GM23248 (cell line): ENCODE measurements at regions not wholly inside any gene's neighbourhood (a gene's known extent, or its start where the extent isn't known, plus 50 kb on each side); places are given as distances from the start of the nearest gene placed in this dataset.

ENCODE experiments used
- DNase-seq: peaks from one replicate; pipeline ENCODE4 v3.0.0-alpha.2; 2015
- H2AFZ ChIP-seq: fragments of 200-600 bp; sonication (generic); 2 replicates; pipeline ENCODE4 v1.6.1; 2016; ENCODE audit warnings: antibody characterized with exemption
- H3F3A ChIP-seq: fragments of 200-600 bp; sonication (generic); 2 replicates; pipeline ENCODE4 v1.6.1; 2016; ENCODE audit warnings: mild to moderate bottlenecking, antibody characterized with exemption, mixed run types; ENCODE audit not compliant: insufficient read depth
- H3K27ac ChIP-seq: fragments of 200-600 bp; sonication (generic); 2 replicates; pipeline ENCODE4 v1.5.1; 2016; ENCODE audit warnings: mild to moderate bottlenecking
- H3K27me3 ChIP-seq: fragments of 200-600 bp; sonication (generic); replicated peaks from 2 replicates; pipeline ENCODE4 v1.6.1; 2016; ENCODE audit warnings: mild to moderate bottlenecking; ENCODE audit not compliant: insufficient read depth
- H3K36me3 ChIP-seq: fragments of 200-600 bp; sonication (generic); 2 replicates; pipeline ENCODE4 v1.6.1; 2016; ENCODE audit warnings: low read depth, mild to moderate bottlenecking
- H3K4me1 ChIP-seq: fragments of 200-600 bp; sonication (generic); 2 replicates; pipeline ENCODE4 v1.6.1; 2016; ENCODE audit warnings: mild to moderate bottlenecking; ENCODE audit not compliant: insufficient read depth
- H3K4me2 ChIP-seq: fragments of 200-600 bp; sonication (generic); one replicate; pipeline ENCODE4 v1.6.1; 2016; ENCODE audit warnings: mild to moderate bottlenecking; ENCODE audit not compliant: unreplicated experiment
- H3K4me3 ChIP-seq: fragments of 200-600 bp; sonication (generic); 2 replicates; pipeline ENCODE4 v1.5.1; 2016; ENCODE audit warnings: mild to moderate bottlenecking
- H3K79me2 ChIP-seq: fragments of 200-600 bp; sonication (generic); 2 replicates; pipeline ENCODE4 v1.6.1; 2016; ENCODE audit warnings: mild to moderate bottlenecking; ENCODE audit not compliant: insufficient read depth
- H3K9ac ChIP-seq: fragments of 200-600 bp; sonication (generic); 2 replicates; pipeline ENCODE4 v1.6.1; 2016; ENCODE audit warnings: mild to moderate bottlenecking
- H3K9me2 ChIP-seq: fragments of 200-600 bp; sonication (generic); 2 replicates; pipeline ENCODE4 v1.6.1; 2016; ENCODE audit warnings: mixed run types, mild to moderate bottlenecking, moderate library complexity; ENCODE audit not compliant: insufficient read depth
- H3K9me3 ChIP-seq: fragments of 200-600 bp; sonication (generic); one replicate; pipeline ENCODE4 v1.6.1; 2017; ENCODE audit warnings: low read depth
- H4K20me1 ChIP-seq: fragments of 200-600 bp; sonication (generic); 2 replicates; pipeline ENCODE4 v1.6.0; 2016; ENCODE audit not compliant: insufficient read depth
- EZH2 ChIP-seq: fragments of 200-600 bp; sonication (generic); IDR thresholded peaks from 2 replicates; pipeline ENCODE4 v1.6.1; 2018; ENCODE audit warnings: antibody characterized with exemption, mild to moderate bottlenecking; ENCODE audit not compliant: insufficient read depth, poor library complexity, severe bottlenecking
- EZH2phosphoT487 ChIP-seq: fragments of 200-600 bp; sonication (generic); IDR thresholded peaks from 2 replicates; pipeline ENCODE4 v1.6.1; 2018; ENCODE audit warnings: antibody characterized with exemption, moderate library complexity, mild to moderate bottlenecking, low read depth; ENCODE audit not compliant: insufficient read depth
- WGBS, 2 experiments: methylation state at CpG; one replicate each; pipeline ENCODE4 v1.1.6; 2015 to 2017; ENCODE audit warnings: low lambda C conversion rate in 2 of 2, low coverage in 1 of 2; ENCODE audit errors: missing lambda C conversion rate in 2 of 2; 5-methylcytosine and 5-hydroxymethylcytosine counted together
- in situ Hi-C: fragments of 300-500 bp; cut with MboI; formaldehyde crosslinking; loops from 2 replicates; pipeline ENCODE4 v1.15.0; 2020

DNA sequence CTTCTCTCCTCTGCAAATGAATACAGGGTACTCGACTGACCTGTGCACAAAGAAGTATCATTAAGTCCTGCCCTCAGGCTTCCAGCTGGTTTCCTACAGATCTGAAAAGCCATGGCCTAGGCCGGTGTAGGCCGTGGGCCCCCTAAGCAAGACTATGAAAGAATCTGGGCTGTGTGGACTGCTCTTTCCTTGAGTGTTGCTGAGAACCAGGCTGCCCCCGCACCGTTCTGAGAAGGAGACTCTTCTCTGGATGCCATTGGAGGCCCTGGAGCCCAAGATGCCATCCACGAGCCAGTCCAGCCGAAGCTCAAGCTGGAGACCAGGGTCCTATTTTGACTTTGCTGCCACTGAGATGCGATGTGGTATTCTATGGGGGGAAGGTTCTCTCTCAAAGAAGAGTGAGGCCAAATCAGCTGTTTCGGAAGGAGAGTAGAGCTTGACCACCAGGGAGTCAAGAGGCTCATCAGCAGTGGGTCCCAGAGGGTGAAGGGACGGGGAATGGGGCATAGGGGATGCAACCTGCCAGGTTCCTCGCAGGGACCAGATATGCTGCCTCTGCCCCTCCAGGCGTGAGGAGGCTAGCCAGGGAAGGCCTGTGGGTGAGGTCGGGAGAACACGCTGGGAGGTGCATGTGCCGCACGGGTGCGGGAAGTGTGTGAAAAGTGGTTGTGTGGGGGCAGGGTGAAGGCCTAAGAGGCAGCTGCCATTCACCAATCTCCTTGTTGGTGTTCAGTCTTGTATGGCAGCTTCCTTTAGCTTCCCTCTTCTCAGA, 96.4 kb upstream of the B3GAT1 start:
- DNase-seq: no peak
- Histone ChIP-seq H3K9me2 (no peaks in the 10 kb centered on the region), H3K4me1 (no peaks in the 10 kb centered on the region), H2AFZ (no peak overlapping the region), H3K27ac (no peak overlapping the region), H3K9ac (no peak overlapping the region), H3K79me2 (no peaks in the 10 kb centered on the region), H3K27me3 (no peaks in the 10 kb centered on the region), H3K9me3 (no peaks in the 10 kb centered on the region), H3F3A (no peaks in the 10 kb centered on the region), H3K36me3 (no peaks in the 10 kb centered on the region), H3K4me3 (no peak overlapping the region), H4K20me1 (no peaks in the 10 kb centered on the region), H3K4me2 (no peak overlapping the region)
- 28 to 29% methylated on average over 17 of the region's 17 CpGs for WGBS, 2 experiments
- TF ChIP-seq EZH2phosphoT487: no peak
- no peak for TF ChIP-seq EZH2
- in situ Hi-C loops: no loop called here

DNA sequence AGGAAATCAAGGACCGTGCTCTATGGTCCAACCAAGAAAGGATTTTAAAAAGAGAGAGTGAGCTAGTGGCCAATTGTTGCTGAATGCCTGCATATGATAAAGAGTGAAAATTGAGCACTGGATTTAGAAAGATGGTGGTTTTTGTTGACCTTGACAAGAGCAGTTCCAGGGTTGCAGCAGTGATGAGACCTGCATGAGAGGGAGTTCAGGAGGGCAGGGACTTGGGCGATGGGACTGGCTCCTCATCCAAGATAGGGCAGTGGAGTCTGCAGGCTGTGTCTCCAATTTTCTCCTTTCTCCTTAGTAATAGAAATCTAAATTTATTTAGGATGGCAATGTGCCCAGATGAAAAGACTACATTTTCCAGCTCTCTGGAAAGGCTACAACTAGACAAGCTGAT, 94.0 kb upstream of the B3GAT1 start:
- Histone ChIP-seq H2AFZ (no peak overlapping the region), H3K4me2 (no peak overlapping the region), H4K20me1 (no peaks in the 10 kb centered on the region), H3K36me3 (no peaks in the 10 kb centered on the region), H3K4me3 (no peak overlapping the region), H3K4me1 (no peaks in the 10 kb centered on the region), H3K27ac (no peak overlapping the region), H3K27me3 (no peaks in the 10 kb centered on the region), H3K9ac (no peak overlapping the region), H3K9me2 (no peaks in the 10 kb centered on the region), H3K79me2 (no peaks in the 10 kb centered on the region), H3K9me3 (no peaks in the 10 kb centered on the region), H3F3A (no peaks in the 10 kb centered on the region)
- WGBS, 2 experiments: 4 to 20% methylated on average over 2 of the region's 2 CpGs
- no peak for DNase-seq
- TF ChIP-seq EZH2phosphoT487 (no peak), EZH2 (no peak)
- in situ Hi-C loops: no loop called here

DNA sequence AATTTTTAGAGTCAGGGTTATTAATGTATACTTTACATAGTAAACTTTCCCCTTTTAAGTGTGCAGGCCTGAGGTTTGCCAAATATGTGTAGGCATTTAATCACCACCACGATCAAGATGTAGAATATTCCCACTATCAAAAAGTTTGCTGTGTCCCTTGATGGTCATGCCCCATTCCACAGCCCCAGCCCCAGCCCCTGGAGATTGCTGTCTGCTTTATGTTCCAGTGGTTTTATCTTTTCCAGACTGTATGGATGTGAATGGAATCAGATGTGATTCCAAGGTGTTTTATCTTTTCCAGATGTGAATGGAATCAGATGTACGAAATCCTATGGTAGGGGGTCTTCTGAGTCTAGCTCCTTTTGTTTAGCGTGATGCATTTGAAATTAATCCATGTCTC, 93.1 kb upstream of the B3GAT1 start:
- Histone ChIP-seq H3K9me3 (no peaks in the 10 kb centered on the region), H3K4me2 (no peak overlapping the region)

DNA sequence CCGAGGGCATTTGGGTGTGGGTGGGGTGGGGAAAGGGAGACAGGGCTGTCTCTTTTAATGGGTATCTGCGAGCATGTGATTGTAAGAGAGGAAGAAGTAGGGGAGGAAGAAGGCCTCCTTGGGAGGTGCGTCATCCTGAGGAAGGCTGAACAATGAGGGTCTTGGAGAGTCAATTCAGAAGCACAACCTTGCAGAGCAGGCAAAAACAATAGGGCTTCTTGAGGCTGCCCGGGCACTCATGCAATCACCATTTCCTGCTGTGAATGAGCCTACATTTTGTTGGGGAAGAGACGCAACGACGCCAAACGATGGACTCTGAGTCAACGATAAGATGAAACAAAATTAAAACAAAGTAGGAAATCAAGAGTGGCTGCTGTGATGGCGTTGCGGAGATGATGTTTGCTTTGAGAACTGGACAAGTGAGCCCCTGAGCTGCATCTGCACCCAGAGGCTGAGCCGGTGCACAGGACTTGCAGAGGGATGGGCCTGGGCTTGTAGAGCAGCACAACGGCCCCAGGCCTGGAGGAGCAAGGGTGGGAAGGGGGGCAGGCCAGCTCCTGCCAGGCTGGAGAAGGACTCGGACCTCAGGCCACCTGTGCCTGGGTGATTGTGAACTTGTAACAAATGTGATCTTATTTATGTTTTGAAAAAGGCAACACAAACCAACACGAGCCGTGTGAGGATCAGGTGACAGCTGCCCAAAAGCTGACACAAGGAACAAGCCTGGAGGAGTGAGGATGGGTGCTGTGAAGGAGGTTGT, 92.3 kb upstream of the B3GAT1 start:
- no peak for DNase-seq
- H3K9ac ChIP-seq: no peak overlapping the region
- no peaks in the 10 kb centered on the region for H4K20me1 ChIP-seq
- 19 to 22% methylated on average over 16 of the region's 16 CpGs for WGBS, 2 experiments
- H3K4me1 ChIP-seq: no peaks in the 10 kb centered on the region
- in situ Hi-C loops: no loop called here
- no peaks in the 10 kb centered on the region for H3F3A ChIP-seq
- no peaks in the 10 kb centered on the region for H3K36me3 ChIP-seq
- no peak for TF ChIP-seq EZH2
- no peak overlapping the region for H3K4me3 ChIP-seq
- H3K27me3 ChIP-seq: no peaks in the 10 kb centered on the region
- no peaks in the 10 kb centered on the region for H3K79me2 ChIP-seq
- no peak overlapping the region for H3K27ac ChIP-seq
- no peak overlapping the region for H2AFZ ChIP-seq
- H3K9me3 ChIP-seq: no peaks in the 10 kb centered on the region
- H3K9me2 ChIP-seq: no peaks in the 10 kb centered on the region
- no peak overlapping the region for H3K4me2 ChIP-seq

More for the DNA sequence above, 93.1 kb upstream of the B3GAT1 start:
- no peak overlapping the region for H3K27ac ChIP-seq
- no peaks in the 10 kb centered on the region for H3K4me1 ChIP-seq
- no peaks in the 10 kb centered on the region for H4K20me1 ChIP-seq
- no peaks in the 10 kb centered on the region for H3F3A ChIP-seq
- H3K9me2 ChIP-seq: no peaks in the 10 kb centered on the region
- H3K4me3 ChIP-seq: no peak overlapping the region
- no peaks in the 10 kb centered on the region for H3K36me3 ChIP-seq
- no peaks in the 10 kb centered on the region for H3K79me2 ChIP-seq
- TF ChIP-seq EZH2: no peak
- TF ChIP-seq EZH2phosphoT487: no peak
- H3K9ac ChIP-seq: no peak overlapping the region
- no peak for DNase-seq
- in situ Hi-C loops: no loop called here
- no peaks in the 10 kb centered on the region for H3K27me3 ChIP-seq
- 1 to 2% methylated on average over 3 of the region's 3 CpGs for WGBS, 2 experiments
- no peak overlapping the region for H2AFZ ChIP-seq
